Activated CD4-positive, alpha-beta T cell treated with anti-CD3 and anti-CD28 coated beads for 36 hours (primary cell): ENCODE measurements at regions not wholly inside any gene's neighbourhood (a gene's known extent, or its start where the extent isn't known, plus 50 kb on each side); places are given as distances from the start of the nearest gene placed in this dataset.

Experiments
- ATAC-seq: fragments of 200-7000 bp; cut with Tn5 transposase; one replicate; pipeline ENCODE4 v1.10.0; 2021; ENCODE audit warnings: mild to moderate bottlenecking, moderate library complexity
- CTCF ChIA-PET: fragments of 350-600 bp; sonication (Branson Sonifier 250); formaldehyde crosslinking; loops from one replicate; lab custom pipeline; 2021; ENCODE audit warnings: antibody characterized with exemption; lab: Charles Lee
- POLR2A ChIA-PET: fragments of 350-600 bp; sonication (Branson Sonifier 250); formaldehyde crosslinking; loops from one replicate; lab custom pipeline; 2021; ENCODE audit warnings: antibody characterized with exemption, inconsistent platforms; lab: Charles Lee
- DNase-seq: peaks from one replicate; pipeline ENCODE4 v3.0.0-alpha.2; 2020
- H3K27ac Mint-ChIP-seq: one replicate; pipeline ENCODE4 v1.8.0; 2021; ENCODE audit warnings: mixed read lengths
- H3K27me3 Mint-ChIP-seq: one replicate; pipeline ENCODE4 v1.8.0; 2021; ENCODE audit warnings: mixed read lengths
- H3K36me3 Mint-ChIP-seq: one replicate; pipeline ENCODE4 v1.8.0; 2021; ENCODE audit warnings: low read depth, mixed read lengths
- H3K4me1 Mint-ChIP-seq: one replicate; pipeline ENCODE4 v1.8.0; 2021; ENCODE audit warnings: mixed read lengths
- H3K4me3 Mint-ChIP-seq: one replicate; pipeline ENCODE4 v1.8.0; 2021; ENCODE audit warnings: mild to moderate bottlenecking, moderate library complexity, mixed read lengths
- H3K9me3 Mint-ChIP-seq: one replicate; pipeline ENCODE4 v1.8.0; 2021; ENCODE audit warnings: low read depth, mixed read lengths
- intact Hi-C, 2 experiments: fragments of 100-400 bp; cut with DNase I in 1 of 2; cut with micrococcal nuclease in 1 of 2; formaldehyde crosslinking; loops; one replicate each; pipeline versions ENCODE4 v1.14.2 to v1.15.1; 2022 to 2024; cut with DNase I, micrococcal nuclease

DNA sequence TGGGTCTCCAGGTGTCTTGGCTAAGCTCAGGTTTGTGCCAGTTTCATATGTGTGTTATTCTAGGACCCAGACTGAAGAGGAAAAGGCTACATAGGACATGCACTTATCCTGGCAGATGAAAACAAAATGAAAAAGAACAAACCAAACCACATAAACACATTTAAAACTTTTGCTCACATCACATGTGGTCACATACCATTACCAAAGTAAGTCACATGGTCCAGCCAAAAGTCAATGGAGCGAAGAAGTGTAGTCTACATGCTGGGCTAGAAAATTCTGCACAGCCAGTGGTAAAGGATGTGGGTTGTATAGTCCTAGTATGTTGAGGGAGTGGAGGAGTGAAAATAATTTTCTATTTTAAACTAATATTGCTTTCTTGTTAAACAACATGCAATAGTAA, 437.5 kb downstream of the BTBD3 start:
- Mint-ChIP-seq H3K4me3 (no peak overlapping the region), H3K9me3 (no peaks in the 10 kb centered on the region), H3K36me3 (no peaks in the 10 kb centered on the region), H3K27ac (no peak overlapping the region), H3K4me1 (no peaks in the 10 kb centered on the region), H3K27me3 (no peaks in the 10 kb centered on the region)
- ChIA-PET CTCF (no interaction called here), POLR2A (no interaction called here)
- no peak for ATAC-seq
- intact Hi-C loops, result no loop called here
- DNase-seq, result no peak

DNA sequence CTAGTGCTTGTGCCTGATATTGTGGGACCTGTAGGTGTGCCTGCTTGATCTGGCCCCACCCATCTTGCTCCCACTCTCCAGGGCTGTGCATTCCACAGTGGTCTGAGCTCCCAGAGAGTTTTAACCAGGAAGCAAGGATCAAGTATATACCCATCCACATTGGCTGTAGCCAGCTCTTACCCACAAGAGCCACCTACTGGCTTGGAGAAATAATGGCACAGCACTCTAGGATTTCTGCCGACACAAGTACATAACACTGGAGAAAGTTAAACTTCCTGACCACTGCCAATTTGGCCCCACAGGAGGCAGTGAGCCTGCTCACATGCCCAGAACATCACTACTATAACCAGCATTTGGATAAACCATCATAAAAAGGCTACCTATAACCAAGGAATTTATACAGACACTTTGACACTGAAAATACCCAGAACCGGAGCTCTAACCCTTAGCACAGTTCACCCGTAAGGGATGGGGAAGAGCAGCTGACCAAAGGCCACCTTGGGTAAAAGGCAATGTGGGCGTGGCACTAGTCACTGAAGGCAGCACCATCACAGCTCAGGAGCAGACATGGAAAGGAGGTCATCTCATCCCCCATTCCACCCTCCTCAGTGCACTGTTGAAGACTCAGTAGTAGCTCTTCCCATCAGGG, 440.4 kb downstream of the BTBD3 start:
- POLR2A ChIA-PET, result no interaction called here
- no peaks in the 10 kb centered on the region for H3K36me3 Mint-ChIP-seq
- H3K27me3 Mint-ChIP-seq, result no peaks in the 10 kb centered on the region

DNA sequence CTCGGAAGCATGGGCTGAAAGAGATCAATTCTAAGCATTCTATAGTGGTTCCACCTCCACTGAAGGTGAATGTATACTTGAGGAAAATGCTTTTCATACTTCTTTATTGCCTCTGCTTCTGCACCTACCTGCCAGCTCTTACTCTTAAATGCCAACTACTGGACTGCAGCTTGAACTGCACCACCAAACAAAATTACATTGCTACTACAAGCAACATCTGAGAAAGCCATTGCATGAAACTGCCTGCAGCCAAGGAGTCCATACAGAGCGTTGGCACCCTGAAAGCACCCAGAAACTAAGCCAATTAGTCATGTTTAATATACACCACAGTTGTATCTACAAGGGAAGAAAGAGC, 440.9 kb downstream of the BTBD3 start:
- ChIA-PET POLR2A (no interaction called here), CTCF (no interaction called here)
- DNase-seq, result no peak
- Mint-ChIP-seq H3K27ac (no peak overlapping the region), H3K4me3 (no peak overlapping the region), H3K9me3 (peaks cover 3% of the 10 kb centered on the region), H3K27me3 (no peaks in the 10 kb centered on the region), H3K4me1 (no peaks in the 10 kb centered on the region), H3K36me3 (no peaks in the 10 kb centered on the region)
- ATAC-seq, result no peak
- intact Hi-C loops, result no loop called here

More for the DNA sequence above, 440.4 kb downstream of the BTBD3 start:
- CTCF ChIA-PET, result interaction anchor here (0.7 kb wide), 1 partner anchor 9 kb away, joined by 3 read pairs; no protein-coding TSS in a partner anchor
- Mint-ChIP-seq H3K4me3 (no peak overlapping the region), H3K27ac (no peak overlapping the region), H3K9me3 (peaks cover 3% of the 10 kb centered on the region), H3K4me1 (no peaks in the 10 kb centered on the region)
- no peak for DNase-seq
- intact Hi-C loops, result no loop called here
- ATAC-seq, result no peak

DNA sequence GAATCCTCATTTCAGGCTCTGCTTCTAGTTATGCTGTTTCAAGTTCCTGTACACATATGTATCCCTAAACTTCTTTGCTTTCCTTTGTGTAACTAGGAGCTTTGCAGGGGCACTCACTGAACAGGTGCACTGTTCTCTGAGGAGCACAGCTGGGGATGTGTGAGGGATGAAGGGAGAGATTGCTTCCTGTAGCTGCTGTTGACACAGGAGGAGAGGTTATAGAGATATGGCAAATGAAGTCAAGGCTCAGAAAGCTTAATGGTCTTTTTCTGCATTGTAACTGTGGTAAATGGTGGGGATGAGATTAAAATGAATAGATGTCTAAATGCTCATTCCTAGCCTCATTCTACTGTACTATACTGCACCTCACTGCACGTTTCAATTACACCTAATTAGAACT, 454.3 kb downstream of the BTBD3 start:
- Mint-ChIP-seq H3K4me3 (no peak overlapping the region), H3K27ac (no peak overlapping the region), H3K4me1 (no peaks in the 10 kb centered on the region), H3K36me3 (no peaks in the 10 kb centered on the region), H3K27me3 (no peaks in the 10 kb centered on the region), H3K9me3 (peaks cover 5% of the 10 kb centered on the region)
- ATAC-seq, result no peak
- CTCF ChIA-PET, result no interaction called here
- no peak for DNase-seq
- intact Hi-C loops, result no loop called here
- POLR2A ChIA-PET, result no interaction called here

DNA sequence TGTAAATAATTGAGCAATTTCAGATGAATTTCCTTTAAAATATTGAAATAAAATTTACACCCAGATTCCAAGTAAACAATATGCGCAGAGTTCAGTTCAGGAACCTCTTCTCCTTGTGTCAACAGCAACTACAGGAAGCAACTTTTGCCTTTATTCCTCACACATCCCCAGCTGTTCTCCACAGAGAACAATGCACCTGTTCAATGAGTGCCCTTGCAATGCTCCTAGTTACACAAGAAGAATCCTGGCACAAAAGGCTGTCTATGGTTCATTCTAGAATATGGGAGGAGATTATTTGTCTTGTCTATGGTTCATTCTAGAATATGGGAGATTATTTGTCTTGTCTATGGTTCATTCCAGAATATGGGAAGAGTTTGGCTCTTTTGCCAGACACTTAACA, 454.9 kb downstream of the BTBD3 start:
- Mint-ChIP-seq H3K9me3 (peaks cover 5% of the 10 kb centered on the region), H3K4me1 (no peaks in the 10 kb centered on the region), H3K27me3 (no peaks in the 10 kb centered on the region), H3K4me3 (no peak overlapping the region), H3K27ac (no peak overlapping the region), H3K36me3 (no peaks in the 10 kb centered on the region)
- ChIA-PET CTCF (interaction anchor here (0.6 kb wide), 1 partner anchor 56 kb away, joined by 3 read pairs; no protein-coding TSS in a partner anchor), POLR2A (no interaction called here)
- ATAC-seq, result no peak
- intact Hi-C loops, result no loop called here
- no peak for DNase-seq

DNA sequence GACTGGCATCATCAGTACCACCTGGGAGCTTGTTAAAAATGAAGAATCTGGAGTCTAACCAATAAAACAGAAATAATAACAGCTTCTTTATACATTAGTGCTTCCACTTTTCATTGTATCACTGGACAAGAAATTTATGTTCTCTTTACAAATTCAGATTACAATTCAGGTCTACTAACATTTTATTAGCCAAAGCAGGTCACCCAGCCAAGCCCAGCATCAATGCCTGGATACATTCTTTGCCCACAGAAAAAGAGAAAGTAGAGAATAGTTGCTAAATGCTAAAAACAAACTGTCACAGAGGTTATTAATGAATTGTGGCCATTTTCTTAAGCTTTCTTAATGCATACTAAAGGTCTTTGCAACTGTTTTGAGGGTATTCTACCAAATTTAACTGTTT, 458.3 kb downstream of the BTBD3 start:
- H3K27ac Mint-ChIP-seq, result no peak overlapping the region
- no peaks in the 10 kb centered on the region for H3K27me3 Mint-ChIP-seq
- no peak overlapping the region for H3K4me3 Mint-ChIP-seq
- POLR2A ChIA-PET, result no interaction called here
- no peaks in the 10 kb centered on the region for H3K4me1 Mint-ChIP-seq
- intact Hi-C loops, result no loop called here
- CTCF ChIA-PET, result no interaction called here
- H3K9me3 Mint-ChIP-seq, result peaks cover 16% of the 10 kb centered on the region
- no peak for DNase-seq
- no peaks in the 10 kb centered on the region for H3K36me3 Mint-ChIP-seq
- ATAC-seq, result no peak

DNA sequence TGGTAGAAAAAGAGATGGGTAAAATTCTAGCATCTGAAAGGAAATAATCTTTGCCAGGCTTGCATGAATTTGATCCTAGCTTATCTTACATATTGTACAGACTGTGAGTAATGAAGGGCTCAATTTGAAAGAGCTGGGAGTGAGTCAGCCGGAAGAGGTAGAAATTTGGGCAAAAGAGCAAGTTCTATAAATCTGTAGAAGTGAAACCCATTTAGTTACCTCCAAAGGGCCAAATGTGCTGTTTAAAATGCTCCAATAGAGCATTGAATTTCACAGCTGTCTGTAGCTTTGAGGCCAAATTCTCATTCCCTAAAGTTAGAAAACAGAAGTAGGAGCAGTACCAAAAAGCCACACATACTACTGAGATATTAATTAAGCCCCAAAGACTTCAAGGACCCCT, 466.1 kb downstream of the BTBD3 start:
- no peaks in the 10 kb centered on the region for H3K36me3 Mint-ChIP-seq
- H3K4me3 Mint-ChIP-seq, result no peak overlapping the region
- intact Hi-C loops, result no loop called here
- ChIA-PET POLR2A (interaction anchor here (0.5 kb wide), 1 partner anchor 106 kb away, joined by 5 read pairs; no protein-coding TSS in a partner anchor), CTCF (no interaction called here)
- H3K4me1 Mint-ChIP-seq, result no peaks in the 10 kb centered on the region
- H3K27ac Mint-ChIP-seq, result no peak overlapping the region
- DNase-seq (no peak), ATAC-seq (no peak)
- H3K27me3 Mint-ChIP-seq, result no peaks in the 10 kb centered on the region
- peaks cover 8% of the 10 kb centered on the region for H3K9me3 Mint-ChIP-seq

DNA sequence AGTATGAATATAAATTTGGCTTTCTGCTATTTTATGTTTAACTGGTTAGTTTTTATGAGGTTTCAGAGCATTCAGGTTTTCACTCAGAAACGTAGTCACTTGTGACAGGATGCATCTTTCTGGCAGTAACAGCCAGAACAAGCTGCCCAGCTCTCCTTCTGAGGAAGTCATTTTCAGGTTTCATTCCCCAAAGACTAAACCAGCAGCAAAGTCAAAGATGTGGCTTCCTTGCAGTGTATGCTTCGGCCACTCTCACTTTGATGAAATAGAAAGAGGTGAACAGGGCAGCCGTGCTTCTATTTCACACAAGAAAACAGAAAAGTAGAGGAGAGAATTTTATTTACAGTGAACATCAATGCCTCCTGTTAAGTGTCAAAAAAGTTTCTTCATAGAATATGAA, 469.1 kb downstream of the BTBD3 start:
- Mint-ChIP-seq H3K4me1 (no peaks in the 10 kb centered on the region), H3K9me3 (peaks cover 3% of the 10 kb centered on the region), H3K36me3 (no peaks in the 10 kb centered on the region), H3K4me3 (no peak overlapping the region), H3K27ac (no peak overlapping the region), H3K27me3 (no peaks in the 10 kb centered on the region)
- no peak for DNase-seq
- ATAC-seq, result no peak
- intact Hi-C loops, result no loop called here
- POLR2A ChIA-PET, result no interaction called here
- CTCF ChIA-PET, result no interaction called here

DNA sequence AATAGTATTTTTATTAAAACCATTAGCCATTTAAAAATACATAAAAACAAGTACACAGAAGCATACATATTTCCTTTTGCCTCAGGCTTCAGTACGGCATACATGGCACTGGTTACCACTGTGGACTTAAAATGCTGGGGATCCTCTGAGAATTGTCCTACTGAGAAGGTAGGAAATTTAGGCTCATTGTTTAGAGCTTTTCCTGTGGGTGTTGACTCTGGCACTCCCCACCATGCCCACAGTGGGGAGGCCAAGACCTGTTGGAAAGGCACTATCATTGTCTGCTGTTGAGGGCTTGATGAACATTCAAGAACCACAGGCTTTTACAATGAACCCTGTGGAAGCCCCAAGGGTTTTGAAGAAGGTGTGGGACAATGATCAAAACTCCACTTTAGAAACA, 473.4 kb downstream of the BTBD3 start:
- no peak overlapping the region for H3K27ac Mint-ChIP-seq
- no peak for ATAC-seq
- no peaks in the 10 kb centered on the region for H3K36me3 Mint-ChIP-seq
- no peak overlapping the region for H3K4me3 Mint-ChIP-seq
- ChIA-PET CTCF (no interaction called here), POLR2A (no interaction called here)
- DNase-seq, result no peak
- no peaks in the 10 kb centered on the region for H3K27me3 Mint-ChIP-seq
- peaks cover 4% of the 10 kb centered on the region for H3K9me3 Mint-ChIP-seq
- no peaks in the 10 kb centered on the region for H3K4me1 Mint-ChIP-seq
- intact Hi-C loops, result no loop called here

DNA sequence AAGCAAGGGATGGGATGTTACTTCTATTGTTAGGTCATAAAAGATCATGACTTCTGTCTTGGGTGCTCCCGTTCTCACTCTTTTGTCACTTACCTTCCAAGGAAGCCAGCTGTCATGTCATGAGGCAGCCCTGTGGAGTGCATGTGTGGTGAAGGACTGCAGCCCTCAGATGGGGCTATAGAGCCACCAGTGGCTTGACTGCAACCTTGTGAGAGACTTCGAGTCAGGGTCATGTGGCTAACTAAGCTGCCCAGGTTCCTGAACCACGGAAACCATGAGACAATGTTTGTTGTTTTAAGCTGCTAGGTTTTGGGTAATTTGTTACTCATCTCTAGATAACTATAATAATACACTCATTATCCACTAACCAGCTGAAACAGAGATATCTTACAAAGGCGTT, 477.1 kb downstream of the BTBD3 start:
- Mint-ChIP-seq H3K4me3 (no peak overlapping the region), H3K27me3 (no peaks in the 10 kb centered on the region), H3K36me3 (no peaks in the 10 kb centered on the region), H3K4me1 (no peaks in the 10 kb centered on the region), H3K9me3 (peaks cover 4% of the 10 kb centered on the region), H3K27ac (no peak overlapping the region)
- ChIA-PET POLR2A (no interaction called here), CTCF (no interaction called here)
- DNase-seq (no peak), ATAC-seq (peak; percentile 23)
- intact Hi-C loops, result no loop called here

DNA sequence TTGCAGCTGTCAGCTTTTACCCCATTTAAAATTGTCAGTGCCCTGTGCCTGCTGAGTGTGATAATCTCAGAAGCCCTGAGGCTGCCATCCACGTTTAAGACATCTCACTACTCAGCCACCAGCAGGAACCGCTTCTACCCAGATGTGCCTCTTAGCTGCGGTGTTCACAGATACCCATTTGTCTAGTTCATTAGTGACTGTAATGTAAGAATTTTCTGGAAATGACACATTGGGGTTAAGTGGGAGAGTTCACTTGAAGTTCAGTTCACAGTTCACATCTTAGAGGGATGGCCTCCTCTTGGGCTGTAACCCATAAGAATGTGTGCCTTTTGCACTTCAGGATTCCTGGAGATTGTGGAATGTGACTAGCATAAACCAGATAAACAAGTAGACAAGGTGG, 477.7 kb downstream of the BTBD3 start:
- no peak for ATAC-seq
- H3K4me3 Mint-ChIP-seq, result no peak overlapping the region
- intact Hi-C loops, result no loop called here

DNA sequence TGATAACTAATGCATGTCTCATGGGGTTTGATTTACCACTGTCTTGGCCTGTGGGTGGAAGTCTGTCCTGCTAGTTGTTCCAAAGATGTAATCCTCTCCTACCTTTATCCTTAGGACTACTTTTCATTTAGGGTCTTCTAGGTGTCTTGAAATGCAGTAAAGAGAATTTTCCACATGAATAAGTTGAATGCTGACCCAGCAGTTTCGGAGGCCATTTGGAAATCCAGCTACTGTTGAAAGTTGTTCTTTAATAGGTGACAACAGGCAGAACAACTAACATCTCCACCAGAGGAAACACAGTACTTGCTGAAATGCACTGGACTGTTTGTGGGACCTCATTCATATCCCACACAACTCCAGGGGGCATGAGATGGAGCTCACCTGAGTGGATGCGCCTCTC, 478.1 kb downstream of the BTBD3 start:
- POLR2A ChIA-PET, result no interaction called here
- ATAC-seq (no peak), DNase-seq (no peak)
- no peaks in the 10 kb centered on the region for H3K27me3 Mint-ChIP-seq
- no peak overlapping the region for H3K27ac Mint-ChIP-seq
- H3K36me3 Mint-ChIP-seq, result no peaks in the 10 kb centered on the region
- peaks cover 4% of the 10 kb centered on the region for H3K9me3 Mint-ChIP-seq
- intact Hi-C loops, result no loop called here
- CTCF ChIA-PET, result interaction anchor here (1.1 kb wide), 1 partner anchor 20 kb away, joined by 5 read pairs; no protein-coding TSS in a partner anchor
- H3K4me3 Mint-ChIP-seq, result no peak overlapping the region
- no peaks in the 10 kb centered on the region for H3K4me1 Mint-ChIP-seq

More for the DNA sequence above, 477.7 kb downstream of the BTBD3 start:
- DNase-seq, result no peak
- POLR2A ChIA-PET, result no interaction called here
- Mint-ChIP-seq H3K4me1 (no peaks in the 10 kb centered on the region), H3K36me3 (no peaks in the 10 kb centered on the region), H3K27me3 (no peaks in the 10 kb centered on the region), H3K27ac (no peak overlapping the region), H3K9me3 (peaks cover 4% of the 10 kb centered on the region)
- CTCF ChIA-PET, result no interaction called here
